ENCODE measurements at regions not wholly inside any gene's neighbourhood (a gene's known extent, or its start where the extent isn't known, plus 50 kb on each side); places are given as distances from the start of the nearest gene placed in this dataset.

GRCh38 chr17:22300177-22300576 is 607.9 kb downstream of the KCNJ18 start:
- H3K9me3 ChIP-seq (ENCODE audit: low read depth) = peaks cover 6% of the 10 kb centered on the region
- no peak overlapping the region for H3K4me2 ChIP-seq
- Mint-ChIP-seq H3K4me3 (no peak overlapping the region), H3K27ac (no peak overlapping the region), H3K36me3 (no peaks in the 10 kb centered on the region), H3K27me3 (ENCODE audit: insufficient read depth, low read depth) (peaks cover 6% of the 10 kb centered on the region), H3K9me3 (peaks cover 64% of the 10 kb centered on the region), H3K4me1 (no peaks in the 10 kb centered on the region)
- TF ChIP-seq CTCF (IDR thresholded peaks at IDR 0.05) (no peak), EZH2 (IDR thresholded peaks at IDR 0.05) (no peak), EZH2phosphoT487 (IDR thresholded peaks at IDR 0.05) (no peak)
- no peak for DNase-seq (ENCODE audit: low spot score)
- H4K20me1 ChIP-seq (ENCODE audit: low read depth) = no peaks in the 10 kb centered on the region
- no peaks in the 10 kb centered on the region for H3K36me3 ChIP-seq
- no peaks in the 10 kb centered on the region for H3K27me3 ChIP-seq
- H3K79me2 ChIP-seq (ENCODE audit: low read depth) = no peaks in the 10 kb centered on the region
- no peaks in the 10 kb centered on the region for H3F3A ChIP-seq (ENCODE audit: low read depth)
- H3K27ac ChIP-seq = no peak overlapping the region
- H2AFZ ChIP-seq (replicated peaks) = no peak overlapping the region
- no peak overlapping the region for H3K4me3 ChIP-seq
- H3K4me1 ChIP-seq = no peaks in the 10 kb centered on the region
- no peak overlapping the region for H3K9ac ChIP-seq

GRCh38 chr17:22300731-22301352 is 608.5 kb downstream of the KCNJ18 start:
- H3K9me3 Mint-ChIP-seq = peaks cover 63% of the 10 kb centered on the region
- TF ChIP-seq CTCF (IDR thresholded peaks at IDR 0.05) (no peak), EZH2phosphoT487 (IDR thresholded peaks at IDR 0.05) (no peak), EZH2 (IDR thresholded peaks at IDR 0.05) (no peak)

GRCh38 chr17:22301353-22301745 is 609.0 kb downstream of the KCNJ18 start:
- H3K4me1 Mint-ChIP-seq = no peaks in the 10 kb centered on the region
- no peaks in the 10 kb centered on the region for H4K20me1 ChIP-seq (ENCODE audit: low read depth)
- peaks cover 6% of the 10 kb centered on the region for H3K27me3 Mint-ChIP-seq (ENCODE audit: insufficient read depth, low read depth)
- no peak overlapping the region for H3K4me2 ChIP-seq
- H3K4me3 ChIP-seq = no peak overlapping the region
- H3K27me3 ChIP-seq = no peaks in the 10 kb centered on the region
- no peaks in the 10 kb centered on the region for H3K79me2 ChIP-seq (ENCODE audit: low read depth)
- H3K9me3 ChIP-seq (ENCODE audit: low read depth) = peaks cover under 1% of the 10 kb centered on the region
- H3K36me3 ChIP-seq = no peaks in the 10 kb centered on the region
- H3K9me3 Mint-ChIP-seq = peaks cover 62% of the 10 kb centered on the region
- no peak overlapping the region for H3K4me3 Mint-ChIP-seq
- H3K9ac ChIP-seq = no peak overlapping the region
- no peak overlapping the region for H2AFZ ChIP-seq (replicated peaks)
- H3F3A ChIP-seq (ENCODE audit: low read depth) = no peaks in the 10 kb centered on the region
- no peak for TF ChIP-seq EZH2 (IDR thresholded peaks at IDR 0.05)
- TF ChIP-seq EZH2phosphoT487 (IDR thresholded peaks at IDR 0.05) = no peak
- no peak for TF ChIP-seq CTCF (IDR thresholded peaks at IDR 0.05)
- no peak overlapping the region for H3K27ac Mint-ChIP-seq
- DNase-seq (ENCODE audit: low spot score) = no peak
- no peaks in the 10 kb centered on the region for H3K4me1 ChIP-seq
- no peak overlapping the region for H3K27ac ChIP-seq
- peaks cover 2% of the 10 kb centered on the region for H3K36me3 Mint-ChIP-seq

More at GRCh38 chr17:22300731-22301352, 608.5 kb downstream of the KCNJ18 start:
- no peak overlapping the region for H3K4me2 ChIP-seq
- no peak overlapping the region for H3K27ac Mint-ChIP-seq
- H3K4me3 Mint-ChIP-seq = no peak overlapping the region
- no peaks in the 10 kb centered on the region for H3K27me3 ChIP-seq
- no peak overlapping the region for H3K9ac ChIP-seq
- no peak overlapping the region for H3K4me3 ChIP-seq
- H3K27me3 Mint-ChIP-seq (ENCODE audit: insufficient read depth, low read depth) = peaks cover 6% of the 10 kb centered on the region
- peaks cover 2% of the 10 kb centered on the region for H3K36me3 Mint-ChIP-seq
- no peaks in the 10 kb centered on the region for H3K79me2 ChIP-seq (ENCODE audit: low read depth)
- H4K20me1 ChIP-seq (ENCODE audit: low read depth) = no peaks in the 10 kb centered on the region
- H3K4me1 ChIP-seq = no peaks in the 10 kb centered on the region
- no peak for DNase-seq (ENCODE audit: low spot score)
- H3K9me3 ChIP-seq (ENCODE audit: low read depth) = peaks cover under 1% of the 10 kb centered on the region
- no peak overlapping the region for H2AFZ ChIP-seq (replicated peaks)
- no peak overlapping the region for H3K27ac ChIP-seq
- H3K36me3 ChIP-seq = no peaks in the 10 kb centered on the region
- H3F3A ChIP-seq (ENCODE audit: low read depth) = no peaks in the 10 kb centered on the region
- no peaks in the 10 kb centered on the region for H3K4me1 Mint-ChIP-seq

All from neural progenitor cell (in vitro differentiated cells).